ENCODE measurements at regions not wholly inside any gene's neighbourhood (a gene's known extent, or its start where the extent isn't known, plus 50 kb on each side); places are given as distances from the start of the nearest gene placed in this dataset.

DNA sequence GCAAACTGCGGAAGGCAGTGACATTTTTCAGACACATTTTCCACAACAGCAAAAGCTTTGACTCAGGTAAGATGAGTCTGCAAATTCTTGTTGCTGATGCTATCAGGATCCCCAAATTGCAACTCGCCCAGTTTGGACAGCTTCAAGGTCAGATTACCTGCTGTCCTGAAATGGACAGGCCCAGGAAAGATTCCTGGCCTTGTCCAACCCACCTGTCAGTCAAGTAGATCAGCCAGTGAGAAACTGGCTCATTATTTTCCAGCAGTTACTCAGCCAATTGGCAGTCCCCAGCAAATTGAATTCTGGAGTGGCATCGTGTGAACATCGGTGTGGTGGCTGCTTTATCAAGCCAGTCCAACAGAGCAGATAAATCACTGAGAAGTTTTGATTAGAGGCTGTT, 84.5 kb upstream of the SNAP25 start:
- no peak for TF ChIP-seq POLR2A (IDR thresholded peaks at IDR 0.05)
- TF ChIP-seq CTCF (IDR thresholded peaks at IDR 0.05): no peak
